HG03108 (cell line): ENCODE measurements at regions not wholly inside any gene's neighbourhood (a gene's known extent, or its start where the extent isn't known, plus 50 kb on each side); places are given as distances from the start of the nearest gene placed in this dataset.
"Not testable (repeated sequence)": the region's sequence is repeated elsewhere in the genome, so short reads cannot be mapped to it uniquely, and the experiment has no call there.

Experiments used
- ATAC-seq: cut with Tn5 transposase; IDR thresholded peaks from one replicate; pipeline ENCODE4 v1.9.1; 2021; ENCODE audit warnings: moderate library complexity; ENCODE audit not compliant: unreplicated experiment

- ATAC-seq: no peak
These were observed 93.2 kb downstream of the AKR1D1 start for GRCh38 chr7:138169441-138169851.

DNA sequence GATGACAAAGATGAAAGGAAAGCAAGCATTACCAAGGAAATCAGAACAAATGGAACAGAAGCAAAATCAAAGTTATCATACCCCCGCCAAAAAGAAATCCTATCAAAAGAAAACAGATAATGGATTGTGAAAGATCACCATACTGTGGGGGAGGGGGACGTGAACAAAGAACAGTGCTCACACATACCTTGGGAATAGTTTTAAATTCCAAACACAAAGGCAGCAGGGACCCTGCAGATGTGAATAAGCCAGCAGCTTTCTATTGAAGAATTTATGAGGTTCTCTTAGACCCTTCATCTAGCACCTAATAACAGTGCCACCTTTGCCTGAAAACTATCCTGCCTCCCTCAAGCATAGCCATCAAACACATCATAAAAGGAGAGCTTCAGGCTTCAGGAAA lies 94.0 kb downstream of the AKR1D1 start:
- ATAC-seq: no peak

- ATAC-seq: peak; percentile 92
These were observed 94.9 kb downstream of the AKR1D1 start for GRCh38 chr7:138170959-138171703.

DNA sequence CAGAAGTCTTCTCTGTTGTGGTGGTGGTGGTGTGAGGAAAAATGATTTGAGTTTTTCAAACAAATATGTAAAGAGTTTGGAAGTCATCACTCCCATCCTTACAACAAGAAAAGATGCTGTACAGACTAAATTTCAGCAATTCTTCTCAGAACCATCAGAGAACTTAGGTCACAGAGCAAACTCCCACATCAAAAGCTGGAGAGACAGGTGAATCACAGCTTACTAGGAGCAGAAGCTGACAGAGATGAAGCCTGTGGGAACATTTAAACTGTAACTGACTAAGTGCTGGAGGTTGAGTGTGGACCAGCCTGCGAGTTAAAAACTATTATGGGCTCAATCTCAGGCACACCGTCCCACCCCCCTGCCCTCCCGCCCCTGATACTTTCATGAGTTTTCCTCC lies 97.3 kb downstream of the AKR1D1 start:
- no peak for ATAC-seq

GRCh38 chr7:138176060-138176459 lies 99.8 kb downstream of the AKR1D1 start:
- ATAC-seq: no peak

DNA sequence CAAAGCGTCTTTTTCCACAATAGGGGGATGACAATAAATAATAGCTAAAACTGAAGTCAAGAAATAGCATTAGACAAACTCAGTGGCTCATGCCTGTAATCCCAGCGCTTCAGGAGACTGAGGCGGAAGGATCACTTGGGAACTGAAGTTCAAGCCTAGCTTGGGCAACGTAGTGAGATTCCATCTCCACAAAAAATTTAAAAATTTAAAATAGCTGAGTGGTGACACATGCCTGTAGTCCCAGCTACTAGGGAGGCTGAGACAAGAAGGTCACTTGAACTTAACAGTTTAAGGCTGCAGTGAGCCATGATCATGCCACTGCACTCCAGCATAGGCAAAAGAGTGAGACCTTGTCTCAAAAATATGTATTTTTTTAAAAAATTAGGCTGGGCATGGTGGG lies 107.9 kb downstream of the AKR1D1 start:
- ATAC-seq: no peak

- no peak for ATAC-seq
These were observed 109.1 kb downstream of the AKR1D1 start for GRCh38 chr7:138185132-138185908.

DNA sequence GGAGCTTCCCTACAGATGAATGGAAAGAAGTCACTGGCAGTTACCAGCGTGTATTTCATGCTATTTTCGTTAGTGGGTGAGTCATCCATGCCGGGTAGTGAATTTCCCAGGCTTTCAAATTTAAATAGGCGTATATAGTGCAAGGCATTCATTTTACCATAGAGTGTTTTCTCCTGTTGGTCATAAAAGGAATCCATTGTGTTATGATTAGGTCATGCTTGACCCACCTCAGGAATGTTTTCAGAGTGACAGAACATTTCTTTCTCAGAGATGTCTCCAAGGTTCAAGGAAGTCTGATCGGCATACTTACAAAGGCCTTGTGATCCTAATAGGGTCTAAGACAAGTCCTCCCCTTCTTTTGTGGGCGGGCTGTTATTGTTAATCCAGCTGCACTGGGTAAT lies 110.7 kb downstream of the AKR1D1 start:
- no peak for ATAC-seq

DNA sequence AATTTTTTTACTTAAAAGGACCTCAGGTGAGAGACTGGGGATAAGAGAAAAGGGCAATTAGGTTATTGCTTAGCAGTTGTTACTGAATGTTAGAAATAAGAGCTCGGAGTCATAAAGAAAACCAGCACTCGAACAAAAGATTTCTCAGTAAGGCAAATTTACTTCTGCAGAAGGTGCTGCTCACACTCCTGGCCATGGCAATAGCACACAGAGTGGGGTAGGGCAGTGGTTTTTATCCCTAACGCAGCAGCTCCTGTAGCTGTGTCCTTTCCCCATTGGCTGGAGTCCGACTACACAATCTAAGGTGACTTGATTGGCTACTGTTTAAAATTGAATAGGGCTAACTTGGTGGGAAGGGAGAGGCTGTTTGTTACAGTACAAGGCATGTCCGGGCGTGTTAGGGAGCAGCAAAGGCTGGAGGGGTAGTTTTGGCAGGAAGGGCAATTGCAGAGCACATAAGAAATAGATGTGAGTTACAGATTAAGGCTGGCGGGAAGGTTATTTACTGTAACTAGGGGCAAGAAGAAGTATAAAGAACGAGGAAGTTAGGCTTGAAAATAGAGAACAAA lies 112.1 kb downstream of the AKR1D1 start:
- no peak for ATAC-seq

- ATAC-seq: no peak
These were observed 118.3 kb downstream of the AKR1D1 start for GRCh38 chr7:138194567-138194966.

GRCh38 chr7:138195151-138195571 lies 118.9 kb downstream of the AKR1D1 start:
- no peak for ATAC-seq

- not testable (repeated sequence) for ATAC-seq
These were observed 120.3 kb downstream of the AKR1D1 start for GRCh38 chr7:138196503-138196946.

GRCh38 chr7:138196971-138197896 lies 121.0 kb downstream of the AKR1D1 start:
- ATAC-seq: no peak

- no peak for ATAC-seq
These were observed 128.2 kb downstream of the AKR1D1 start for GRCh38 chr7:138204285-138204981.

DNA sequence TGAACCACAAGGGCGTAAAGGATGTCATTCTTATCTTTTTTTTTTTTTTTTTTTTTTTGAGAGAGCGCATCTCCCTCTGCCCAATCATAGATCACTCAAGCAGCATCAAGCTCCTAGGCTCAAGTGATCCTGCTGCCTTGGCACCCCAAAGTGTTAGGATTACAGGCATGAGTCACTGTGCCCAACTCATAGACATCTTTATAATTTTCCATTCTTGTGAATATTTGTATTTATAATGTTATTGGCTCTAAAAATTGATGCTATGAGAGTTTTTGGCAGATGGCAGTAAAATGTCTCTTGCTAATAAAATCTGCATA lies 128.7 kb downstream of the AKR1D1 start:
- ATAC-seq: no peak

DNA sequence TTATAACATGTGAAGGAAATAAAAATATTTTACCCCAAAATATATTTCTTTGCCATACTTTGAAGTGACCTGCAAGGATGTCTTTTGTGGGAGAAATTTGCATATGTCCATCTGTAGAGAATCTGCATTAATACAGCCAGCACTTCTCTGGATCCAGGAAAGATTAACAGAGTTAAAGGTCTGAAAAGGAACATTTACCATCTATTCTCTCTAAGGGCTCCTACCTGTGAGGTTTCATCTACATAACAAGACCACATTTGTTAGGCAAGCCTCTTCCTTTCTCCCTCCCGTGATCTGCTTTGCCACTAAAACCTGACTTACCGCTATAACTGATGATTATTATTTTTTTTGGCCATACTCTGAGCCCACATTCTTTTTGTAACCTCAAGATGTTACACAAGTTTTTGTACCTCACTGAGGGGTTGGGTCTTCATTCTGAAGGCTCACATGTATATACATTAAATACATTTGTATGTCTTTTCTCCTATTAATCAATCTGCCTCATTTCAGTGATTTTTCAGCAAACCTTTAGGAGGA lies 129.4 kb downstream of the AKR1D1 start:
- no peak for ATAC-seq

DNA sequence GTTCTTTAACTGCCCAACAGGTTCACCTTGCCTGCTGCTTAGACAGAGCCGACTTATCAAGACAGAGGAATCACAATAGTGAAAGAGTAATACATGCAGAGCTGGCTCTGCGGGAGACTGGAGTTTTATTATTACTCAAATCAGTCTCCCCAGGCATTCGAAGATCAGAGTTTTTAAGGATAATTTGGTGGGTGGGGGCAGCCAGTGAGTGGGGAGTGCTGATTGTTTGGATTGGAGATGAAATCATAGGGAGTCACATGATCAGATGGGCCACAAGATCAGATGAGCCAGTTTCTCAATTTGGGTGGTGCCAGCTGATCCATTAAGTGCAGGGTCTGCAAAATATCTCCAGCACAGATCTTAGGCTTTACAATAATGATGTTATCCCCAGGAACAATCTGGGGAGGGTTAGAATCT lies 131.3 kb downstream of the AKR1D1 start:
- ATAC-seq: no peak

DNA sequence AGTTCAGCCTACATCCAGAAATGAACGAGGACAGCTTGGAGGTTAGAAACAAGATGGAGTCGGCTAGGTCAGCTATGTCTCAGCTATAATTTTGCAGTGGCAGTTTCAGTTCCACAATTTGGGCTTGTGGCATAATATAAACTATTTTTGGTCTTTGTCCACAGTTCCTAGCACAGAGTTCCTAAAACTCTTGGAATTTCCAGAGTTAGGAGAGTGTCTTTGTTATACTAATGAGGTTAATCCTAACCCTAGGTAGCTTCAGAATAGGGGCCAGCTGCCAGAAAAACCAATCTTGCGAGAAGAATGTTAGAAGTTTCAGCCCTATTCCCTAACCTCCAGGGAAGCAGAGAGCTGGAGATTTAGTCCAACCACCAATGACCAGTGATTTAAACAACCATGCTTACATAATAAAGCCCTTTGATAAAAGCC lies 131.9 kb downstream of the AKR1D1 start:
- ATAC-seq: no peak

GRCh38 chr7:138208864-138209263 lies 132.6 kb downstream of the AKR1D1 start:
- ATAC-seq: no peak

DNA sequence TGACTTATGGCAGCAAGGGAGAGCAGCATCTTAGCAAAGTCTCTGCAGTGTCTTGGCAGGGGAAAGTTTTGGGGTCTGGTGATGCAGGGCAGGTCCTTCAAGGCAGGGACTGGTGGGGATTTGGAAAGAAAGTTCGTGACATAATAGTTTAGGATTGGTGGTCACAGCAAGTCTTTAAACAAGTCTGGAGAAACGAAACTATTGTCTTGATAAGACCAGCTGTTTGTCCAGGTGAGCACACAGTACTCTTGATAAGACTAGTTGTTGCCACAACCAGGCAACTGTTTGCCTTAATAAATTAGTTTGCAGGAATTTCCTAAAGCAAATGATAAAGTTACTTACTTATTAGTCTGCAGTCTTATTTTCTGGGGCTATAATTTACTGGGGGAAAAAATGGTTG lies 136.1 kb downstream of the AKR1D1 start:
- no peak for ATAC-seq
